H1 (cell line): ENCODE measurements at regions not wholly inside any gene's neighbourhood (a gene's known extent, or its start where the extent isn't known, plus 50 kb on each side); places are given as distances from the start of the nearest gene placed in this dataset.

Source experiments
- CTCF ChIA-PET: fragments of 300-600 bp; sonication (Branson Sonifier 250); formaldehyde crosslinking; loops from one replicate; lab custom pipeline; 2021; ENCODE audit not compliant: partially characterized antibody; lab: Charles Lee
- POLR2A ChIA-PET: fragments of 300-600 bp; sonication (Branson Sonifier 250); formaldehyde crosslinking; loops from one replicate; lab custom pipeline; 2021; ENCODE audit warnings: inconsistent platforms; ENCODE audit not compliant: partially characterized antibody; lab: Charles Lee
- DNase-seq, 2 experiments: peaks; one replicate each; pipeline versions ENCODE4 v3.0.0 to v3.0.0-alpha.2; 2010 to 2022; ENCODE audit warnings: low spot score in 2 of 2, low read depth in 1 of 2, mixed read lengths in 1 of 2
- FAIRE-seq: peaks from 2 replicates; lab custom pipeline; 2011; peaks lifted over from hg19 to GRCh38; lab: Jason Lieb, UNC
- H2AFZ ChIP-seq: 2 replicates; pipeline ENCODE4 v1.8.1; 2012; ENCODE audit warnings: low read length, inconsistent platforms
- H2AK5ac ChIP-seq: 2 replicates; pipeline ENCODE4 v1.6.1; 2013; ENCODE audit warnings: low read depth, low read length
- H2BK120ac ChIP-seq: replicated peaks from 2 replicates; pipeline ENCODE3; 2013; ENCODE audit warnings: low read depth, low read length, inconsistent platforms
- H2BK12ac ChIP-seq: 2 replicates; pipeline ENCODE4 v1.6.1; 2013; ENCODE audit warnings: low read depth, low read length
- H2BK15ac ChIP-seq: 2 replicates; pipeline ENCODE4 v1.6.1; 2013; ENCODE audit warnings: low read length
- H2BK20ac ChIP-seq: 2 replicates; pipeline ENCODE4 v1.6.1; 2013; ENCODE audit warnings: low read length
- H2BK5ac ChIP-seq: 2 replicates; pipeline ENCODE4 v1.6.1; 2013; ENCODE audit warnings: low read depth, low read length
- H3K14ac ChIP-seq: 2 replicates; pipeline ENCODE4 v1.6.1; 2013; ENCODE audit warnings: inconsistent platforms; ENCODE audit not compliant: insufficient read length
- H3K18ac ChIP-seq: 2 replicates; pipeline ENCODE4 v1.6.1; 2013; ENCODE audit warnings: low read length; ENCODE audit errors: extremely low read depth
- H3K23ac ChIP-seq: 2 replicates; pipeline ENCODE4 v1.6.1; 2013; ENCODE audit warnings: inconsistent platforms; ENCODE audit not compliant: insufficient read length
- H3K23me2 ChIP-seq: 2 replicates; pipeline ENCODE4 v1.6.1; 2013; ENCODE audit warnings: low read depth, low read length
- H3K27ac ChIP-seq: 2 replicates; pipeline ENCODE4 v1.6.1; 2011; ENCODE audit warnings: low read depth, low read length, inconsistent platforms
- H3K27me3 ChIP-seq, 4 experiments: replicated peaks in 1 of 4; 1 replicate in 1 of 4; 2 replicates in 3 of 4; pipeline versions ENCODE4 v1.6.1 to v1.8.1; 2011 to 2013; ENCODE audit warnings: low read length in 3 of 4, mild to moderate bottlenecking in 3 of 4, inconsistent platforms in 2 of 4, mixed read lengths in 2 of 4, moderate library complexity in 1 of 4; ENCODE audit not compliant: control insufficient read depth in 3 of 4, insufficient read depth in 3 of 4; ENCODE audit errors: extremely low read depth in 1 of 4
- H3K36me3 ChIP-seq, 4 experiments: 2 replicates each; pipeline versions ENCODE4 v1.6.1 to v1.8.1; 2011 to 2013; ENCODE audit warnings: mild to moderate bottlenecking in 4 of 4, low read length in 3 of 4, moderate library complexity in 2 of 4, control low read depth in 1 of 4, inconsistent platforms in 1 of 4; ENCODE audit not compliant: insufficient read depth in 4 of 4, control insufficient read depth in 2 of 4
- H3K4ac ChIP-seq: replicated peaks from 2 replicates; pipeline ENCODE3; 2013; ENCODE audit warnings: low read length, low read depth, mixed read lengths, inconsistent platforms; ENCODE audit not compliant: insufficient read length
- H3K4me1 ChIP-seq, 4 experiments: replicated peaks in 1 of 4; 1 replicate in 1 of 4; 2 replicates in 3 of 4; pipeline versions ENCODE4 v1.6.1 to v1.8.1; 2011 to 2013; ENCODE audit warnings: low read length in 3 of 4, inconsistent platforms in 2 of 4, mixed read lengths in 1 of 4; ENCODE audit not compliant: insufficient read depth in 4 of 4, control insufficient read depth in 3 of 4
- H3K4me2 ChIP-seq, 2 experiments: 2 replicates each; pipeline versions ENCODE4 v1.6.1 to v1.8.1; 2011 to 2013; ENCODE audit warnings: low read depth in 2 of 2, low read length in 2 of 2, control low read depth in 1 of 2, inconsistent platforms in 1 of 2, mild to moderate bottlenecking in 1 of 2; ENCODE audit not compliant: insufficient read depth in 1 of 2
- H3K4me3 ChIP-seq, 4 experiments: fragments of 200-600, 300-600 bp in 1 of 4; sonication (generic), shearing (Covaris generic), sonication (Bioruptor Twin) in 1 of 4; 2 replicates each; pipeline versions ENCODE4 v1.5.1 to v1.8.1; 2011 to 2016; ENCODE audit warnings: low read length in 4 of 4, low read depth in 3 of 4, control low read depth in 2 of 4, inconsistent platforms in 2 of 4, mild to moderate bottlenecking in 2 of 4, mixed read lengths in 1 of 4, moderate library complexity in 1 of 4; ENCODE audit not compliant: insufficient read depth in 2 of 4; ENCODE audit errors: extremely low read depth in 1 of 4
- H3K56ac ChIP-seq: replicated peaks from 2 replicates; pipeline ENCODE3; 2013; ENCODE audit warnings: low read depth, mild to moderate bottlenecking, mixed read lengths, low read length, inconsistent platforms; ENCODE audit not compliant: insufficient read length
- H3K79me1 ChIP-seq: 2 replicates; pipeline ENCODE4 v1.6.1; 2013; ENCODE audit warnings: low read depth, low read length, control low read depth
- H3K79me2 ChIP-seq, 2 experiments: 2 replicates each; pipeline versions ENCODE4 v1.6.1 to v1.8.1; 2012 to 2013; ENCODE audit warnings: low read length in 2 of 2, mild to moderate bottlenecking in 2 of 2, inconsistent platforms in 1 of 2; ENCODE audit not compliant: insufficient read depth in 2 of 2, control insufficient read depth in 1 of 2
- H3K9ac ChIP-seq, 4 experiments: replicated peaks in 1 of 4; 1 replicate in 1 of 4; 2 replicates in 3 of 4; pipeline versions ENCODE4 v1.6.1 to v1.8.1; 2011 to 2013; ENCODE audit warnings: low read depth in 3 of 4, low read length in 3 of 4, control low read depth in 2 of 4, mild to moderate bottlenecking in 2 of 4, moderate library complexity in 2 of 4, inconsistent platforms in 1 of 4; ENCODE audit errors: extremely low read depth in 1 of 4
- H3K9me3 ChIP-seq, 2 experiments: 2 replicates each; pipeline versions ENCODE4 v1.6.1 to v1.8.1; 2012 to 2013; ENCODE audit warnings: mild to moderate bottlenecking in 2 of 2, moderate library complexity in 2 of 2, control low read depth in 1 of 2, inconsistent platforms in 1 of 2, low read depth in 1 of 2, low read length in 1 of 2, mixed read lengths in 1 of 2; ENCODE audit not compliant: insufficient read depth in 2 of 2
- H4K20me1 ChIP-seq, 2 experiments: replicated peaks in 1 of 2; 2 replicates each; pipeline versions ENCODE3 to v1.8.1; 2011 to 2013; ENCODE audit warnings: inconsistent platforms in 2 of 2, low read length in 2 of 2, mild to moderate bottlenecking in 1 of 2; ENCODE audit not compliant: insufficient read depth in 2 of 2, control insufficient read depth in 1 of 2
- H4K5ac ChIP-seq: 2 replicates; pipeline ENCODE4 v1.6.1; 2013; ENCODE audit warnings: low read length, low read depth, mixed read lengths, inconsistent platforms; ENCODE audit not compliant: insufficient read length
- H4K8ac ChIP-seq: 2 replicates; pipeline ENCODE4 v1.8.0; 2013; ENCODE audit warnings: mild to moderate bottlenecking, moderate library complexity, low read length, inconsistent platforms; ENCODE audit not compliant: insufficient read depth; ENCODE audit errors: extremely low read depth
- H4K91ac ChIP-seq: replicated peaks from 2 replicates; pipeline ENCODE3; 2013; ENCODE audit warnings: low read length, mixed read lengths, inconsistent platforms; ENCODE audit not compliant: insufficient read length
- JUN ChIP-seq: IDR thresholded peaks from 2 replicates; pipeline ENCODE4 v1.6.1; 2011; ENCODE audit warnings: low read depth, mild to moderate bottlenecking, improper control_type of control experiment, low read length
- KDM4A ChIP-seq: IDR thresholded peaks from one replicate; pipeline ENCODE4 v1.7.1; 2012; ENCODE audit warnings: low read depth, mild to moderate bottlenecking, moderate library complexity, low read length, inconsistent platforms; ENCODE audit not compliant: severe bottlenecking
- NANOG ChIP-seq: IDR thresholded peaks from 2 replicates; pipeline ENCODE4 v1.6.1; 2011; ENCODE audit warnings: low read length, low read depth, mild to moderate bottlenecking, inconsistent platforms; ENCODE audit not compliant: insufficient read depth, poor library complexity, severe bottlenecking
- RAD21 ChIP-seq, 2 experiments: IDR thresholded peaks in 1 of 2; conservative IDR thresholded peaks in 1 of 2; 2 replicates each; pipeline ENCODE4 v1.6.1; 2011; ENCODE audit warnings: low read depth in 2 of 2, low read length in 2 of 2, improper control_type of control experiment in 1 of 2, inconsistent platforms in 1 of 2, mild to moderate bottlenecking in 1 of 2, moderate library complexity in 1 of 2
- TAF7 ChIP-seq: optimal IDR thresholded peaks from 2 replicates; pipeline ENCODE3; 2011; ENCODE audit warnings: low read depth, mild to moderate bottlenecking, inconsistent platforms, low read length, moderate library complexity, borderline replicate concordance
- ZNF274 ChIP-seq: IDR thresholded peaks from 2 replicates; pipeline ENCODE4 v1.7.0; 2012; ENCODE audit warnings: low read length, borderline replicate concordance; ENCODE audit errors: extremely low read depth
- WGBS, 2 experiments: shearing (Covaris generic) in 1 of 2; methylation state at CpG; one replicate each; pipeline versions ENCODE4 v1.1.6 to v1.1.7; 2013 to 2015; ENCODE audit warnings: low lambda C conversion rate in 2 of 2, mixed read lengths in 2 of 2, inconsistent platforms in 1 of 2, low coverage in 1 of 2, missing lambda C conversion rate in 1 of 2; ENCODE audit not compliant: insufficient replicate concordance in 2 of 2, insufficient coverage in 1 of 2, insufficient read length in 1 of 2; ENCODE audit errors: extremely low coverage in 1 of 2, missing lambda C conversion rate in 1 of 2; 5-methylcytosine and 5-hydroxymethylcytosine counted together

- FAIRE-seq (no peak), DNase-seq (no peak)
- Histone ChIP-seq H3K79me1 (no peaks in the 10 kb centered on the region), H3K18ac (no peak overlapping the region), H3K23ac (no peak overlapping the region), H4K20me1 (no peaks in the 10 kb centered on the region), H2AFZ (0 out of 2 replicates have a peak overlapping the region, but pooled peaks have one; percentile 13), H4K91ac (no peak overlapping the region), H2BK15ac (no peak overlapping the region), H3K9me3 (peaks cover 2 to 3% of the 10 kb centered on the region in 2 experiments; a peak in 2 of 4 replicates), H3K14ac (no peak overlapping the region), H3K4me2 (no peak overlapping the region), H2BK120ac (no peak overlapping the region), H3K9ac (no peak overlapping the region), H3K4me1 (no peaks in the 10 kb centered on the region), H3K79me2 (no peaks in the 10 kb centered on the region), H3K4me3 (no peak overlapping the region), H3K56ac (no peak overlapping the region), H3K27me3 (no peaks in the 10 kb centered on the region), H2BK20ac (no peak overlapping the region), H3K4ac (no peak overlapping the region), H3K23me2 (no peaks in the 10 kb centered on the region), H2BK12ac (no peak overlapping the region), H3K27ac (no peak overlapping the region), H4K8ac (no peak overlapping the region), H3K36me3 (no peaks in the 10 kb centered on the region), H2AK5ac (no peak overlapping the region), H4K5ac (no peak overlapping the region), H2BK5ac (no peak overlapping the region)
- ChIA-PET CTCF (interaction anchor here (1.5 to 1.7 kb wide), 2 partner anchors 23 to 24 kb away, joined by 3 to 8 read pairs; no protein-coding TSS in a partner anchor), POLR2A (no interaction called here)
- TF ChIP-seq JUN (no peak), NANOG (no peak), RAD21 (IDR thresholded peaks at IDR 0.05 in 1 of 2, conservative IDR thresholded peaks at IDR 0.05 in 1 of 2; ENCODE audit: low read depth in 2 of 2, low read length in 2 of 2) (no peak), ZNF274 (no peak), KDM4A (no peak), TAF7 (no peak)
- 90% methylated on average over 5 of the region's 5 CpGs; no CpG with 5 or more reads in 1 of the 2 experiments for WGBS, 2 experiments
These were observed 263.3 kb downstream of the COG6 start for GRCh38 chr13:39918620-39919236.
